Islet precursor cell (in vitro differentiated cells): ENCODE measurements at regions not wholly inside any gene's neighbourhood (a gene's known extent, or its start where the extent isn't known, plus 50 kb on each side); places are given as distances from the start of the nearest gene placed in this dataset.

Source experiments
- DNase-seq: peaks from one replicate; pipeline ENCODE4 v3.0.0-alpha.2; 2018

GRCh38 chr3:134302674-134303073 lies 52.0 kb upstream of the RYK start:
- no peak for DNase-seq

DNA sequence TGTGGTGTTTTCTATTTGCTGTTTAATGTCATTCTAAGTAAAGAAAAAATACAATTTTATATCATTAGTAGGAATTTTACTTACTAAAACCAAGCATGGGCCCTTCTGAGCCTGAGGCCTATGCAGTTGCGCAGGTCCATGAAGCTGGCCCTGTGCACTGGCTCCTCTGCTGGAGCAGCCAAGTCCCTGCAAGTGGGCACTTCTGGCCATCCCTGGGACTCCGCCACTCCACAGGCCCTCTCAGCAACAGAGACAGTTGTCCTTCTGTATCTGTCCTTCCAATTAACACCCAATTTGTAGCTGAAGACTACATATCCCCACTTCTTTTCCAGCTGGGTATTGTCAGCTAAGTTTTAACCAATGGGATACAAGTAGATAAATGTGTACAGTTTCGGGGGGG lies 49.9 kb upstream of the RYK start:
- DNase-seq = peak; percentile 66
